Astrocyte of the cerebellum (primary cell): ENCODE measurements at regions not wholly inside any gene's neighbourhood (a gene's known extent, or its start where the extent isn't known, plus 50 kb on each side); places are given as distances from the start of the nearest gene placed in this dataset.

Source experiments
- DNase-seq: peaks from one replicate; pipeline ENCODE4 v3.0.0-alpha.2; 2011; ENCODE audit warnings: low read depth
- H3K4me3 ChIP-seq: 2 replicates; pipeline ENCODE4 v1.5.1; 2011; ENCODE audit warnings: mild to moderate bottlenecking, low read depth, low read length, moderate library complexity
- CTCF ChIP-seq: IDR thresholded peaks from 2 replicates; pipeline ENCODE4 v1.5.1; 2012; ENCODE audit warnings: low read length, low read depth, moderate library complexity, mild to moderate bottlenecking; ENCODE audit errors: missing control alignments
- in situ Hi-C: cut with HindIII; loops from 2 replicates; pipeline ENCODE4 v1.10.0; 2017; ENCODE audit warnings: low sequenced_read_pairs

- in situ Hi-C loops = no loop called here
- no peak for TF ChIP-seq CTCF
Measured at GRCh38 chr6:15802466-15802865, 139.6 kb upstream of the DTNBP1 start.

GRCh38 chr6:15801912-15802311 is 139.1 kb upstream of the DTNBP1 start:
- no peak for TF ChIP-seq CTCF
- H3K4me3 ChIP-seq = no peak overlapping the region
- no peak for DNase-seq
- in situ Hi-C loops = no loop called here

More at GRCh38 chr6:15802466-15802865, 139.6 kb upstream of the DTNBP1 start:
- DNase-seq = no peak
- no peak overlapping the region for H3K4me3 ChIP-seq

- TF ChIP-seq CTCF = no peak
- in situ Hi-C loops = no loop called here
- DNase-seq = no peak
- H3K4me3 ChIP-seq = no peak overlapping the region
Measured at GRCh38 chr6:15800841-15801617, 138.2 kb upstream of the DTNBP1 start.

- TF ChIP-seq CTCF = no peak
- no peak for DNase-seq
- in situ Hi-C loops = no loop called here
- no peak overlapping the region for H3K4me3 ChIP-seq
Measured at GRCh38 chr6:15798533-15799255, 135.9 kb upstream of the DTNBP1 start.

- in situ Hi-C loops = no loop called here
- DNase-seq = no peak
- no peak overlapping the region for H3K4me3 ChIP-seq
- no peak for TF ChIP-seq CTCF
Measured at GRCh38 chr6:15796844-15797243, 134.0 kb upstream of the DTNBP1 start.

- in situ Hi-C loops = no loop called here
- TF ChIP-seq CTCF = no peak
- no peak overlapping the region for H3K4me3 ChIP-seq
- no peak for DNase-seq
Measured at GRCh38 chr6:15796130-15796771, 133.4 kb upstream of the DTNBP1 start.
